WERI-Rb-1 (cell line): ENCODE measurements at regions not wholly inside any gene's neighbourhood (a gene's known extent, or its start where the extent isn't known, plus 50 kb on each side); places are given as distances from the start of the nearest gene placed in this dataset.

Experiments
- DNase-seq: peaks from one replicate; pipeline ENCODE4 v3.0.0-alpha.2; 2020
- H3K27ac ChIP-seq: fragments of 250-450 bp; sonication (Bioruptor Pico); 2 replicates; pipeline ENCODE4 v1.5.1; 2020; ENCODE audit warnings: mild to moderate bottlenecking, moderate library complexity
- H3K27me3 ChIP-seq: fragments of 250-450 bp; sonication (Bioruptor Pico); 2 replicates; pipeline ENCODE4 v1.5.1; 2021; ENCODE audit warnings: mild to moderate bottlenecking, low read depth, moderate library complexity; ENCODE audit not compliant: insufficient read depth, severe bottlenecking
- H3K36me3 ChIP-seq: fragments of 250-450 bp; sonication (Bioruptor Pico); 2 replicates; pipeline ENCODE4 v1.5.1; 2020; ENCODE audit warnings: mild to moderate bottlenecking, moderate library complexity
- H3K4me3 ChIP-seq: 2 replicates; pipeline ENCODE4 v1.5.1; 2011; ENCODE audit warnings: low read depth, mild to moderate bottlenecking, control low read depth, low read length
- H3K9me3 ChIP-seq: fragments of 250-450 bp; sonication (Bioruptor Pico); 2 replicates; pipeline ENCODE4 v1.5.1; 2021; ENCODE audit warnings: mild to moderate bottlenecking, moderate library complexity; ENCODE audit not compliant: severe bottlenecking
- TF ChIP-seq, protein P1 (sequence below): IDR thresholded peaks from 2 replicates; pipeline ENCODE4 v1.5.1; 2011; ENCODE audit warnings: low read depth, mild to moderate bottlenecking, control low read depth, inconsistent platforms, low read length

DNA sequence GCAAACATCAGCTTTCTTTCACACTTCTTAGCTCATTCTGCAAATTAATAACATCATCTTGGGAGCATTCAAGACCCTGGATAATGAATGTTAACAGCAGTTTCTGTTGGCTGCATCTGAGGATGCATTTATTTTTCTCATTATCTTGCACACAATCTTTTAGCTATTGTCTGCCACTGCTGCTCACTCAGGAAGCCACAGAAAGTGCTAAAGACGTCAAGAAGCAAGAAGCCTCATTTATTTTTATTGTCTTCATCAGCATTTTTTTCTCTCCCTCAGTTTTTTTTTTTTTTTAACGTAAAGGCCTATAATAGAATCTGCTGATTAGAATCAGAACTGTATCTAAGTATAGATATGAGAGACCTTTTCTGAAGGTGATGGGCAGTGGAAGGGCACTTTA lies 1339.4 kb downstream of the FAM181B start:
- H3K4me3 ChIP-seq, result no peak overlapping the region
- no peaks in the 10 kb centered on the region for H3K27me3 ChIP-seq
- no peaks in the 10 kb centered on the region for H3K9me3 ChIP-seq
- TF ChIP-seq, protein P1, sequence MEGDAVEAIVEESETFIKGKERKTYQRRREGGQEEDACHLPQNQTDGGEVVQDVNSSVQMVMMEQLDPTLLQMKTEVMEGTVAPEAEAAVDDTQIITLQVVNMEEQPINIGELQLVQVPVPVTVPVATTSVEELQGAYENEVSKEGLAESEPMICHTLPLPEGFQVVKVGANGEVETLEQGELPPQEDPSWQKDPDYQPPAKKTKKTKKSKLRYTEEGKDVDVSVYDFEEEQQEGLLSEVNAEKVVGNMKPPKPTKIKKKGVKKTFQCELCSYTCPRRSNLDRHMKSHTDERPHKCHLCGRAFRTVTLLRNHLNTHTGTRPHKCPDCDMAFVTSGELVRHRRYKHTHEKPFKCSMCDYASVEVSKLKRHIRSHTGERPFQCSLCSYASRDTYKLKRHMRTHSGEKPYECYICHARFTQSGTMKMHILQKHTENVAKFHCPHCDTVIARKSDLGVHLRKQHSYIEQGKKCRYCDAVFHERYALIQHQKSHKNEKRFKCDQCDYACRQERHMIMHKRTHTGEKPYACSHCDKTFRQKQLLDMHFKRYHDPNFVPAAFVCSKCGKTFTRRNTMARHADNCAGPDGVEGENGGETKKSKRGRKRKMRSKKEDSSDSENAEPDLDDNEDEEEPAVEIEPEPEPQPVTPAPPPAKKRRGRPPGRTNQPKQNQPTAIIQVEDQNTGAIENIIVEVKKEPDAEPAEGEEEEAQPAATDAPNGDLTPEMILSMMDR, result no peak
- no peak for DNase-seq
- no peaks in the 10 kb centered on the region for H3K36me3 ChIP-seq
- no peak overlapping the region for H3K27ac ChIP-seq

- TF ChIP-seq, protein P1, result no peak
- no peak overlapping the region for H3K27ac ChIP-seq
Observed at GRCh38 chr11:81388326-81388725, 1345.3 kb downstream of the FAM181B start.

GRCh38 chr11:81380395-81380794 lies 1353.3 kb downstream of the FAM181B start:
- no peak overlapping the region for H3K27ac ChIP-seq
- TF ChIP-seq, protein P1, result no peak
- H3K9me3 ChIP-seq, result peaks cover 3% of the 10 kb centered on the region
- DNase-seq, result no peak
- no peaks in the 10 kb centered on the region for H3K27me3 ChIP-seq
- H3K36me3 ChIP-seq, result no peaks in the 10 kb centered on the region
- no peak overlapping the region for H3K4me3 ChIP-seq

More at GRCh38 chr11:81388326-81388725, 1345.3 kb downstream of the FAM181B start:
- Histone ChIP-seq H3K9me3 (peaks cover 3% of the 10 kb centered on the region), H3K36me3 (no peaks in the 10 kb centered on the region), H3K27me3 (no peaks in the 10 kb centered on the region), H3K4me3 (no peak overlapping the region)
- no peak for DNase-seq

GRCh38 chr11:81377418-81377817 lies 1356.2 kb downstream of the FAM181B start:
- Histone ChIP-seq H3K27me3 (no peaks in the 10 kb centered on the region), H3K27ac (no peak overlapping the region), H3K4me3 (no peak overlapping the region), H3K9me3 (no peaks in the 10 kb centered on the region), H3K36me3 (no peaks in the 10 kb centered on the region)
- TF ChIP-seq, protein P1, result no peak
- no peak for DNase-seq

- DNase-seq, result no peak
- H3K9me3 ChIP-seq, result no peaks in the 10 kb centered on the region
- H3K27ac ChIP-seq, result no peak overlapping the region
- H3K27me3 ChIP-seq, result no peaks in the 10 kb centered on the region
- H3K36me3 ChIP-seq, result no peaks in the 10 kb centered on the region
- no peak overlapping the region for H3K4me3 ChIP-seq
- TF ChIP-seq, protein P1, result no peak
Observed at GRCh38 chr11:81373986-81374385, 1359.7 kb downstream of the FAM181B start.

GRCh38 chr11:81368192-81368591 lies 1365.5 kb downstream of the FAM181B start:
- Histone ChIP-seq H3K36me3 (no peaks in the 10 kb centered on the region), H3K27me3 (no peaks in the 10 kb centered on the region), H3K27ac (no peak overlapping the region), H3K4me3 (no peak overlapping the region), H3K9me3 (no peaks in the 10 kb centered on the region)
- TF ChIP-seq, protein P1, result no peak
- no peak for DNase-seq
